Spinal cord (tissue), 9 donors: ENCODE measurements at regions not wholly inside any gene's neighbourhood (a gene's known extent, or its start where the extent isn't known, plus 50 kb on each side); places are given as distances from the start of the nearest gene placed in this dataset.

Experiments used
- DNase-seq, 6 donors: peaks; one replicate each; pipeline versions ENCODE4 v3.0.0 to v3.0.0-alpha.2; 2013 to 2015; ENCODE audit warnings: low spot score in 6 of 6, low read depth in 4 of 6
- H3K27ac ChIP-seq: one replicate; pipeline ENCODE4 v1.5.1; 2013; ENCODE audit warnings: low read depth, low read length, control low read depth
- H3K27me3 ChIP-seq: one replicate; pipeline ENCODE4 v1.6.1; 2013; ENCODE audit warnings: low read length; ENCODE audit not compliant: control insufficient read depth, insufficient read depth
- H3K36me3 ChIP-seq: one replicate; pipeline ENCODE4 v1.6.1; 2013; ENCODE audit warnings: low read length; ENCODE audit not compliant: control insufficient read depth, insufficient read depth
- H3K4me1 ChIP-seq: one replicate; pipeline ENCODE4 v1.6.1; 2013; ENCODE audit warnings: low read length; ENCODE audit not compliant: control insufficient read depth, insufficient read depth
- H3K4me3 ChIP-seq: one replicate; pipeline ENCODE4 v1.5.1; 2013; ENCODE audit warnings: low read depth, low read length, control low read depth
- H3K9me3 ChIP-seq: one replicate; pipeline ENCODE4 v1.6.1; 2013; ENCODE audit warnings: low read length; ENCODE audit not compliant: control insufficient read depth, insufficient read depth
- WGBS: methylation state at CpG from one replicate; pipeline ENCODE4 v1.1.5; 2013; ENCODE audit warnings: missing lambda C conversion rate; ENCODE audit not compliant: insufficient coverage; 5-methylcytosine and 5-hydroxymethylcytosine counted together
- donor health status: healthy.

- Histone ChIP-seq H3K4me3 (no peak overlapping the region), H3K9me3 (peaks cover 3% of the 10 kb centered on the region), H3K27me3 (no peaks in the 10 kb centered on the region), H3K4me1 (peaks cover 6% of the 10 kb centered on the region), H3K27ac (no peak overlapping the region), H3K36me3 (no peaks in the 10 kb centered on the region)
- WGBS = 57% methylated on average over 1 of the region's 3 CpGs
- no peak for DNase-seq
These were observed 240.5 kb upstream of the SALL3 start for GRCh38 chr18:78739115-78739514.

DNA sequence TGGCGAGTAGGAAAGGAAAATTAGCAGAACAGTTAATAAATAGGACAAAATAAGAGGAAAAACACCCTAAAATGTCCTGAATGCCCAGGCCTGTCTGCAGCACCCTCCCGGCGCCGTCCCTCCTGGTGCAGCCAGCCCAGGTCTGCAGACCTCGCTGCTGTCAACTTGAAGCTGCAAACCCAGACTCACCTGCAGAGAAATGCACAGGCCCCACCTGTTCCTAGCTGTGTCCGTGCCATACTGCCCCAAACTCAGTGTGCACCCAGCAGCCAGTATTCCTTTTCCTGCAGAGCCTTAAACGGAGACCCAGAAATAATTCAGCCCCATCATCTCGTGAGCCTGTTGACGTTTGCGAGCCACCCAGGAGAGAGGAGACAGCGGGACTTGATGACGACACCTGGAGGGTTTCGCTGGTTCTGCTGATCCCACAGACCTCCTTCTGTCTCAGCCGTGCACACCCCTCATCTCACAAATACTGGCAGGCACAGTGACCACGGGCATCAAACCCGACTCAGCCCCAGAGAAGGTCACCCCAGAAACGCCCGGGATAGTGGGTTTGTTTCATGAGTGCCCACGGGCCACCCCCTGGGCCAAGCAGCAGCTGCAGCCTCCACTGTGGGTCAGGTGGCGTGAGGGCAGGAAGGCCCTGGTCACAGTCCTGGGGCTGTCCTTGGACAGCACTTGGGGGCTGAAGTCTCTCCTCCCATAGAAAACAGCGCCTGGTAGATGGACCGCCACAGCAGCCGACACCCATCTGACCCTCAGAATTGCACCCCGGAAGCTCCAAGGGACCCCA lies 239.5 kb upstream of the SALL3 start:
- Histone ChIP-seq H3K36me3 (no peaks in the 10 kb centered on the region), H3K27ac (no peak overlapping the region), H3K27me3 (no peaks in the 10 kb centered on the region), H3K4me3 (no peak overlapping the region), H3K9me3 (peaks cover 3% of the 10 kb centered on the region), H3K4me1 (no peaks in the 10 kb centered on the region)
- 94% methylated on average over 20 of the region's 24 CpGs for WGBS
- DNase-seq = no peak

DNA sequence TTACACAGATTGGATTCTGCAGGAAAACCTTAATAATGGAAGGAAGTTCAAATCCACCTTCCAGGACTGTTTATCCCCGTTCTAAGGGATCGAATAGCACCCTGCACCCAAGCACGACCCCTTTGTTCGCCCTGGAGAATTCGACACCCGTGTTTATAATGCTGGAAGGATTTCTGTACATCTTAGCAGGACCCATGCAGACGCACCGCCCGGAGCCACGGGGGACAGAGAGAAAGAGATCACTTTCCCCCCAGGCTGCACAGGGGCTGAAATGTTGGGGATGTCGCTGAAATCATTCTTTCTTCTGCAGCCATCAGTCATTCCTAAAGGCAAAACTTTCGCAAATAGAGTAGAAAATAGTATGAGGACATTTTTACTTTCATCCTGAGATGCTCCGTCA lies 238.7 kb upstream of the SALL3 start:
- WGBS = 85% methylated on average over 7 of the region's 13 CpGs
- H3K27me3 ChIP-seq = no peaks in the 10 kb centered on the region
- peaks cover 3% of the 10 kb centered on the region for H3K9me3 ChIP-seq
- no peaks in the 10 kb centered on the region for H3K36me3 ChIP-seq
- H3K4me3 ChIP-seq = no peak overlapping the region
- no peaks in the 10 kb centered on the region for H3K4me1 ChIP-seq
- H3K27ac ChIP-seq = no peak overlapping the region
- no peak for DNase-seq

DNA sequence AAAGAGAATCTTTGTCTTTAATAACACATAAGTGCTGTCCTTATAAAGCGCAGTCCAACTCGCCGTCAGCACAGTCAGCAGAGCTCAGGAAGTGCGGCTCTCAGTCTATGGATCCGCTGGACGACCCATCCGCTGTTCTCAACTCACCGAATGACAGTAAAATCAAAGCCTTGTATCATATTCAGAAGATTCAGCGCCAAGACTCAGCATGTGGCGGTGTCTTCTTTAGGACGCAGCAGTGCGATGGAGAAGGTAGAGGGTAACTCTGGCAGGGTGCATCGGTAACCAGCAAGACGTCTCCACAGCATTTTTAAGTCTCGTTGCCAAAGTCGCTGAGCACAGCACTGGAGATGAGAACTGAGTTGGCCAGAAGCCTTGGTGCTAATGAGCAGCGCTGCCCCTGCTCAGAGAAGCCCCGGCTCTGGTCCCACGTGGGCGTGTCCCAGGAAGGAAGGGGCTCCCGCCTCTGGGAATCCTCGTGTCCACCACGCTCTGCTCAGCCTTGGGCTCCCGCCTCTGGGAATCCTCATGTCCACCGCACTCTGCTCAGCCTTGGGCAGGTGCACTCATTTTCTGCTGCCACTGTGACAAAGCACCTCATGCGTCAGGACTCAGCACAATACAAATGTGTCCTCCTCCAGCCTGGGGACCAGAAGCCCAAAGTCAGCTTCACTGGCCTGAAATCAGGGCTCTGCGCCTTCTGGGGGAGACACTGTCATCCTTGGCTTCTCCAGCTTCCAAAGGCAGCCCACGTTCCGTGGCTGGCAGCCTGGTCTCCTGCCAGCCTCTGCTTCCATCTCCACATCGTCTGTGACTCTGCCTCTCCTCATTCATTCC lies 238.0 kb upstream of the SALL3 start:
- H3K4me1 ChIP-seq = no peaks in the 10 kb centered on the region
- peaks cover 3% of the 10 kb centered on the region for H3K9me3 ChIP-seq
- no peak overlapping the region for H3K4me3 ChIP-seq
- H3K36me3 ChIP-seq = no peaks in the 10 kb centered on the region
- H3K27me3 ChIP-seq = no peaks in the 10 kb centered on the region
- H3K27ac ChIP-seq = no peak overlapping the region
- 88% methylated on average over 29 of the region's 30 CpGs for WGBS
- no peak for DNase-seq

GRCh38 chr18:78742218-78742745 lies 237.3 kb upstream of the SALL3 start:
- no peak for DNase-seq

GRCh38 chr18:78743078-78743477 lies 236.5 kb upstream of the SALL3 start:
- no peak for DNase-seq
- H3K9me3 ChIP-seq = peaks cover 3% of the 10 kb centered on the region
- H3K4me3 ChIP-seq = no peak overlapping the region
- no peaks in the 10 kb centered on the region for H3K27me3 ChIP-seq
- no peak overlapping the region for H3K27ac ChIP-seq
- 87% methylated on average over 7 of the region's 9 CpGs for WGBS
- H3K36me3 ChIP-seq = no peaks in the 10 kb centered on the region
- no peaks in the 10 kb centered on the region for H3K4me1 ChIP-seq

More at GRCh38 chr18:78742218-78742745, 237.3 kb upstream of the SALL3 start:
- Histone ChIP-seq H3K4me3 (no peak overlapping the region), H3K27me3 (no peaks in the 10 kb centered on the region), H3K27ac (no peak overlapping the region), H3K4me1 (no peaks in the 10 kb centered on the region), H3K36me3 (no peaks in the 10 kb centered on the region), H3K9me3 (peaks cover 3% of the 10 kb centered on the region)
- WGBS = 96% methylated on average over 11 of the region's 11 CpGs

GRCh38 chr18:78751664-78752063 lies 228.0 kb upstream of the SALL3 start:
- no peaks in the 10 kb centered on the region for H3K4me1 ChIP-seq

DNA sequence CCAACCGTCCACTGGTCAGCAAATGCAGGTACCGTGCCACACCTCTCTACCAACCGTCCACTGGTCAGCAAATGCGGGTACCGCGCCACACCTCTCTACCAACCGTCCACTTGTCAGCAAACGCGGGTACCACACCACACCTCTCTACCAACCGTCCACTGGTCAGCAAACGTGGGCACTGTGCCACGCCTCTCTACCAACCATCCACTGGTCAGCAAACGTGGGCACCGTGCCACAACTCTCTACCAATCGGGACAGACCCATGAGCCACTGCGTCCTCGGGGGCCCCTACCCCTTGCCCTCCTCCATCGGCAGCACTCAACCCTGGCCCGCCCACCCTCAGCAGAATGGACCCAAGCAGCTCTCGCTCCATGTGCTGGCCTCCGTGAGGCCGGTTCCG lies 226.4 kb upstream of the SALL3 start:
- H3K9me3 ChIP-seq = no peaks in the 10 kb centered on the region
- 96% methylated on average over 23 of the region's 23 CpGs for WGBS
- no peak for DNase-seq
- no peak overlapping the region for H3K4me3 ChIP-seq
- H3K36me3 ChIP-seq = no peaks in the 10 kb centered on the region
- H3K4me1 ChIP-seq = no peaks in the 10 kb centered on the region
- H3K27me3 ChIP-seq = no peaks in the 10 kb centered on the region
- no peak overlapping the region for H3K27ac ChIP-seq

More at GRCh38 chr18:78751664-78752063, 228.0 kb upstream of the SALL3 start:
- DNase-seq = no peak
- H3K9me3 ChIP-seq = no peaks in the 10 kb centered on the region
- H3K27me3 ChIP-seq = no peaks in the 10 kb centered on the region
- WGBS = 96% methylated on average over 13 of the region's 17 CpGs
- H3K4me3 ChIP-seq = no peak overlapping the region
- H3K36me3 ChIP-seq = no peaks in the 10 kb centered on the region
- no peak overlapping the region for H3K27ac ChIP-seq

DNA sequence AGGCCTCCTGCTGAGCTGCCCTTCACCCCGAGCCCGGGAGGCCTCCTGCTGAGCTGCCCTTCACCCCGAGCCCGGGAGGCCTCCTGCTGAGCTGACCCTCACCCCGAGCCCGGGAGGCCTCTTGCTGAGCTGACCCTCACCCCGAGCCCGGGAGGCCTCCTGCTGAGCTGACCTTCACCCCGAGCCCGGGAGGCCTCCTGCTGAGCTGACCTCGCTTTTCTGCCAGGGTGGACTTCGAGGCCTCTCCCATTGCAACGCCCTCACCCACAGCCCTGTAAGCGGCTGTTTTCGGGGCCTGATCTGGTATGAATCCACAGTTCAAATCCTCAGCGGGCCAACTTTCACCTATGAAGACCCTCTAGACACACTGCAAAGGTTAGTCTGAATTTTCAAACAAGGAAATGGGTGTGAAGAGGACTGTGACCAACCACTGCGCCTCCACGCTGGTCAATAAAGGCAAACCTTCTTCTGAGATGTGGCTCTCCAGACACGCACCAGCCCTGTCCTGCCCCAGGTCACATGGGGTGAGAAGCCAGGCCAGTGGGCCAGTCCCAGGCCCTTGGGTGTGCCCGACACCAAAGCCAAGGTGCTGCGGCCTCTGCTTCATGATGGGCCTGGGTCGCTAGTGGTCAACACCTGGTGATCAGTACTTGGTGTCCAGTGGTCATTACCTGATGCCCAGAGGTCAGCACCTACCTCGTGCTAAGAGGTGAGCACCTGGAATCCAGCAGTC lies 225.1 kb upstream of the SALL3 start:
- H3K4me3 ChIP-seq = no peak overlapping the region
- H3K27me3 ChIP-seq = no peaks in the 10 kb centered on the region
- no peak for DNase-seq
- H3K27ac ChIP-seq = no peak overlapping the region
- no peaks in the 10 kb centered on the region for H3K36me3 ChIP-seq
- no peaks in the 10 kb centered on the region for H3K9me3 ChIP-seq
- 94% methylated on average over 18 of the region's 23 CpGs for WGBS
- no peaks in the 10 kb centered on the region for H3K4me1 ChIP-seq
